Suprapubic skin (tissue), 3 donors: ENCODE measurements at regions not wholly inside any gene's neighbourhood (a gene's known extent, or its start where the extent isn't known, plus 50 kb on each side); places are given as distances from the start of the nearest gene placed in this dataset.

ENCODE experiments used
- EP300 ChIP-seq: sonication (generic); formaldehyde crosslinking; IDR thresholded peaks from one replicate; pipeline ENCODE4 v1.6.1; 2017; ENCODE audit warnings: antibody characterized with exemption
- POLR2A ChIP-seq, 2 donors: fragments of 450-650 bp; IDR thresholded peaks; one replicate each; pipeline ENCODE4 v1.6.1; 2017; ENCODE audit warnings: antibody characterized with exemption in 2 of 2, mild to moderate bottlenecking in 2 of 2, moderate library complexity in 2 of 2
- TF ChIP-seq, protein P1 (sequence below), 2 donors: fragments of 200-600 bp in 1 of 2; fragments of 450-650 bp in 1 of 2; sonication (generic) in 1 of 2; IDR thresholded peaks; one replicate each; pipeline ENCODE4 v1.5.1; 2016 to 2019; ENCODE audit warnings: antibody characterized with exemption in 2 of 2, mild to moderate bottlenecking in 1 of 2, moderate library complexity in 1 of 2

DNA sequence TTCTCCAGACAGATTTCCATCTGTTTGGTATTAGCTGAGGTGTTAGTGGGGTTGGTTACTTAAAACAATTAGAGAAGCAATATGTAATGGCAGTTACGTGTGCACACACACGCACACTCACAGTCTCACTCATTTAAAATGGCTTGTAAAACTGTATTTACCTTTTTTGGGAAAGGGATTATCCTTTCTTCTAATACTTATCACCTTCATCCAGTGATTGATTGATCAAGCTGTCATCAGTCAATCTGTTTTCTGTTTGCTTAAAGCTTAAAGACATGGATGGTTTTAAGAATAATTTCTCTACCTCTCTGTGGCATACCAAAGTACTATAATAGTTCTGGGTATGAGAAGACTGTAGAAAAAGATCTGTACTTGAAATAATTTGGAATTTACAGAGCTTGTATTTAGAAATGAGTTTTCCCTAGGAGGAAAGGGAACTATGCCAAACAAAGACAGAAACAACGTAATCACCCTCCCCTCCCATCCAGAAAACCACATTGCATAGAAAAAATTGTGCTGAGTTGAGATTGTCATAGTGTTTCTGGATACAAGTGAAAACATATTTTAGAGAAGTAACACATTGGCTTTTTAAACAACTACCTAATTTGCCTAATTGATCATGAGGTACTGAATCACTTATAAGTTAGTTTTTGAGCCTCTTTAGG is 455.8 kb downstream of the PCNX1 start:
- TF ChIP-seq, protein P1, sequence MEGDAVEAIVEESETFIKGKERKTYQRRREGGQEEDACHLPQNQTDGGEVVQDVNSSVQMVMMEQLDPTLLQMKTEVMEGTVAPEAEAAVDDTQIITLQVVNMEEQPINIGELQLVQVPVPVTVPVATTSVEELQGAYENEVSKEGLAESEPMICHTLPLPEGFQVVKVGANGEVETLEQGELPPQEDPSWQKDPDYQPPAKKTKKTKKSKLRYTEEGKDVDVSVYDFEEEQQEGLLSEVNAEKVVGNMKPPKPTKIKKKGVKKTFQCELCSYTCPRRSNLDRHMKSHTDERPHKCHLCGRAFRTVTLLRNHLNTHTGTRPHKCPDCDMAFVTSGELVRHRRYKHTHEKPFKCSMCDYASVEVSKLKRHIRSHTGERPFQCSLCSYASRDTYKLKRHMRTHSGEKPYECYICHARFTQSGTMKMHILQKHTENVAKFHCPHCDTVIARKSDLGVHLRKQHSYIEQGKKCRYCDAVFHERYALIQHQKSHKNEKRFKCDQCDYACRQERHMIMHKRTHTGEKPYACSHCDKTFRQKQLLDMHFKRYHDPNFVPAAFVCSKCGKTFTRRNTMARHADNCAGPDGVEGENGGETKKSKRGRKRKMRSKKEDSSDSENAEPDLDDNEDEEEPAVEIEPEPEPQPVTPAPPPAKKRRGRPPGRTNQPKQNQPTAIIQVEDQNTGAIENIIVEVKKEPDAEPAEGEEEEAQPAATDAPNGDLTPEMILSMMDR (IDR thresholded peaks at IDR 0.05): no peak
- TF ChIP-seq POLR2A (IDR thresholded peaks at IDR 0.05) (no peak), EP300 (no peak)
